BLaER1 (cell line): ENCODE measurements at regions not wholly inside any gene's neighbourhood (a gene's known extent, or its start where the extent isn't known, plus 50 kb on each side); places are given as distances from the start of the nearest gene placed in this dataset.

ENCODE experiments used
- H3K27ac ChIP-seq: shearing (Covaris generic); formaldehyde crosslinking; 2 replicates; pipeline ENCODE4 v1.8.1; 2022
- H3K27me3 ChIP-seq: shearing (Covaris generic); formaldehyde crosslinking; 2 replicates; pipeline ENCODE4 v1.8.1; 2022
- H3K36me3 ChIP-seq: shearing (Covaris generic); formaldehyde crosslinking; 2 replicates; pipeline ENCODE4 v1.8.1; 2022
- H3K4me1 ChIP-seq: shearing (Covaris generic); formaldehyde crosslinking; 2 replicates; pipeline ENCODE4 v1.8.1; 2022
- H3K4me2 ChIP-seq: shearing (Covaris generic); formaldehyde crosslinking; 2 replicates; pipeline ENCODE4 v1.8.1; 2022
- H3K4me3 ChIP-seq: shearing (Covaris generic); formaldehyde crosslinking; 2 replicates; pipeline ENCODE4 v1.8.1; 2022
- H3K9ac ChIP-seq: shearing (Covaris generic); formaldehyde crosslinking; 2 replicates; pipeline ENCODE4 v1.8.1; 2022
- H3K9me3 ChIP-seq: shearing (Covaris generic); formaldehyde crosslinking; 2 replicates; pipeline ENCODE4 v1.8.1; 2022
- H4K20me1 ChIP-seq: shearing (Covaris generic); formaldehyde crosslinking; 2 replicates; pipeline ENCODE4 v1.8.1; 2022
- Cebpa-rat ChIP-seq: shearing (Covaris generic); IDR thresholded peaks from 2 replicates; pipeline ENCODE4 v1.8.1; 2022

- Histone ChIP-seq H3K4me2 (no peak overlapping the region), H3K4me1 (no peaks in the 10 kb centered on the region), H3K4me3 (no peak overlapping the region), H3K27ac (no peak overlapping the region), H3K9ac (no peak overlapping the region), H3K9me3 (peaks cover 16% of the 10 kb centered on the region), H4K20me1 (no peaks in the 10 kb centered on the region), H3K27me3 (no peaks in the 10 kb centered on the region), H3K36me3 (no peaks in the 10 kb centered on the region)
- no peak for TF ChIP-seq Cebpa-rat
These were observed 1711.2 kb downstream of the TP53TG3F start for GRCh38 chr16:35170610-35171009.

GRCh38 chr16:35171106-35171505 is 1711.7 kb downstream of the TP53TG3F start:
- H3K4me2 ChIP-seq, result no peak overlapping the region
- no peak overlapping the region for H3K4me3 ChIP-seq
- H3K36me3 ChIP-seq, result no peaks in the 10 kb centered on the region
- no peak for TF ChIP-seq Cebpa-rat
- no peaks in the 10 kb centered on the region for H4K20me1 ChIP-seq
- no peaks in the 10 kb centered on the region for H3K4me1 ChIP-seq
- H3K27ac ChIP-seq, result no peak overlapping the region
- no peak overlapping the region for H3K9ac ChIP-seq
- peaks cover 16% of the 10 kb centered on the region for H3K9me3 ChIP-seq
- no peaks in the 10 kb centered on the region for H3K27me3 ChIP-seq

- peaks cover 16% of the 10 kb centered on the region for H3K9me3 ChIP-seq
- no peaks in the 10 kb centered on the region for H4K20me1 ChIP-seq
- H3K9ac ChIP-seq, result no peak overlapping the region
- H3K4me1 ChIP-seq, result no peaks in the 10 kb centered on the region
- H3K4me2 ChIP-seq, result no peak overlapping the region
- H3K27me3 ChIP-seq, result no peaks in the 10 kb centered on the region
- no peak overlapping the region for H3K4me3 ChIP-seq
- no peak overlapping the region for H3K27ac ChIP-seq
- no peak for TF ChIP-seq Cebpa-rat
- H3K36me3 ChIP-seq, result no peaks in the 10 kb centered on the region
These were observed 1713.9 kb downstream of the TP53TG3F start for GRCh38 chr16:35173295-35173694.

GRCh38 chr16:35174016-35174415 is 1714.6 kb downstream of the TP53TG3F start:
- H3K4me2 ChIP-seq, result no peak overlapping the region
- H3K4me3 ChIP-seq, result no peak overlapping the region
- H3K9me3 ChIP-seq, result peaks cover 16% of the 10 kb centered on the region
- no peak overlapping the region for H3K27ac ChIP-seq
- H3K27me3 ChIP-seq, result no peaks in the 10 kb centered on the region
- H3K9ac ChIP-seq, result no peak overlapping the region
- no peaks in the 10 kb centered on the region for H4K20me1 ChIP-seq
- TF ChIP-seq Cebpa-rat, result no peak
- no peaks in the 10 kb centered on the region for H3K4me1 ChIP-seq
- H3K36me3 ChIP-seq, result no peaks in the 10 kb centered on the region

- no peak overlapping the region for H3K27ac ChIP-seq
- H3K36me3 ChIP-seq, result no peaks in the 10 kb centered on the region
- no peak overlapping the region for H3K4me2 ChIP-seq
- H4K20me1 ChIP-seq, result no peaks in the 10 kb centered on the region
- no peak overlapping the region for H3K4me3 ChIP-seq
- H3K27me3 ChIP-seq, result no peaks in the 10 kb centered on the region
- H3K9ac ChIP-seq, result no peak overlapping the region
- H3K4me1 ChIP-seq, result no peaks in the 10 kb centered on the region
- H3K9me3 ChIP-seq, result 0 out of 2 replicates have a peak, but pooled peaks cover 4% of the 10 kb centered on the region
- no peak for TF ChIP-seq Cebpa-rat
These were observed 1717.0 kb downstream of the TP53TG3F start for GRCh38 chr16:35176449-35176848.

- Histone ChIP-seq H3K4me3 (no peak overlapping the region), H3K9ac (no peak overlapping the region), H3K4me2 (no peak overlapping the region), H3K4me1 (no peaks in the 10 kb centered on the region), H4K20me1 (no peaks in the 10 kb centered on the region), H3K36me3 (no peaks in the 10 kb centered on the region), H3K27me3 (no peaks in the 10 kb centered on the region), H3K27ac (no peak overlapping the region), H3K9me3 (0 out of 2 replicates have a peak, but pooled peaks cover 4% of the 10 kb centered on the region)
- no peak for TF ChIP-seq Cebpa-rat
These were observed 1718.4 kb downstream of the TP53TG3F start for GRCh38 chr16:35177851-35178250.

GRCh38 chr16:35180970-35181369 is 1721.6 kb downstream of the TP53TG3F start:
- Histone ChIP-seq H3K4me1 (no peaks in the 10 kb centered on the region), H3K27ac (no peak overlapping the region), H3K36me3 (no peaks in the 10 kb centered on the region), H3K4me3 (no peak overlapping the region), H3K27me3 (no peaks in the 10 kb centered on the region), H3K9ac (no peak overlapping the region), H3K9me3 (no peaks in the 10 kb centered on the region), H4K20me1 (no peaks in the 10 kb centered on the region), H3K4me2 (no peak overlapping the region)
- TF ChIP-seq Cebpa-rat, result no peak

GRCh38 chr16:35181422-35182030 is 1722.1 kb downstream of the TP53TG3F start:
- no peaks in the 10 kb centered on the region for H3K9me3 ChIP-seq
- TF ChIP-seq Cebpa-rat, result no peak
- H3K4me2 ChIP-seq, result no peak overlapping the region
- no peak overlapping the region for H3K4me3 ChIP-seq
- no peaks in the 10 kb centered on the region for H3K36me3 ChIP-seq
- no peaks in the 10 kb centered on the region for H4K20me1 ChIP-seq
- no peaks in the 10 kb centered on the region for H3K27me3 ChIP-seq
- H3K9ac ChIP-seq, result no peak overlapping the region
- no peaks in the 10 kb centered on the region for H3K4me1 ChIP-seq
- no peak overlapping the region for H3K27ac ChIP-seq

- H3K4me1 ChIP-seq, result no peaks in the 10 kb centered on the region
- H4K20me1 ChIP-seq, result no peaks in the 10 kb centered on the region
- no peak overlapping the region for H3K4me3 ChIP-seq
- H3K27ac ChIP-seq, result no peak overlapping the region
- no peak for TF ChIP-seq Cebpa-rat
- no peak overlapping the region for H3K9ac ChIP-seq
- H3K36me3 ChIP-seq, result no peaks in the 10 kb centered on the region
- H3K9me3 ChIP-seq, result no peaks in the 10 kb centered on the region
- H3K4me2 ChIP-seq, result no peak overlapping the region
- no peaks in the 10 kb centered on the region for H3K27me3 ChIP-seq
These were observed 1722.7 kb downstream of the TP53TG3F start for GRCh38 chr16:35182043-35182677.

- no peaks in the 10 kb centered on the region for H3K27me3 ChIP-seq
- H4K20me1 ChIP-seq, result no peaks in the 10 kb centered on the region
- no peaks in the 10 kb centered on the region for H3K9me3 ChIP-seq
- no peak overlapping the region for H3K4me2 ChIP-seq
- no peaks in the 10 kb centered on the region for H3K4me1 ChIP-seq
- no peak for TF ChIP-seq Cebpa-rat
- H3K36me3 ChIP-seq, result no peaks in the 10 kb centered on the region
- H3K27ac ChIP-seq, result no peak overlapping the region
- H3K9ac ChIP-seq, result no peak overlapping the region
- no peak overlapping the region for H3K4me3 ChIP-seq
These were observed 1723.6 kb downstream of the TP53TG3F start for GRCh38 chr16:35182943-35183550.
